A673 (cell line): ENCODE measurements at regions not wholly inside any gene's neighbourhood (a gene's known extent, or its start where the extent isn't known, plus 50 kb on each side); places are given as distances from the start of the nearest gene placed in this dataset.

ENCODE experiments used
- BruUV-seq: library from RNA; stranded (reverse); fragments of 400-500 nt; replicated peaks from 2 replicates; lab custom pipeline; 2021; lab: Mats Ljungman, UMichigan
- CTCF ChIA-PET: fragments of 300-600 bp; sonication (Branson Sonifier 250); formaldehyde crosslinking; loops from one replicate; lab custom pipeline; 2022; ENCODE audit warnings: antibody characterized with exemption; lab: Charles Lee
- POLR2A ChIA-PET: fragments of 300-600 bp; sonication (Branson Sonifier 250); formaldehyde crosslinking; loops from one replicate; lab custom pipeline; 2022; ENCODE audit warnings: antibody characterized with exemption; ENCODE audit not compliant: low non-redundant PET; lab: Charles Lee
- DNase-seq: peaks from one replicate; pipeline ENCODE4 v3.0.0-alpha.2; 2015; ENCODE audit warnings: low spot score
- H3K27ac ChIP-seq: fragments of 200-600 bp; sonication (generic); 2 replicates; pipeline ENCODE4 v1.5.1; 2016; ENCODE audit warnings: mixed run types, low read depth, mild to moderate bottlenecking, mixed read lengths, antibody characterized with exemption, low read length; ENCODE audit not compliant: poor library complexity, severe bottlenecking
- H3K27me3 ChIP-seq: fragments of 200-600 bp; sonication (generic); replicated peaks from 2 replicates; pipeline ENCODE4 v1.6.1; 2017; ENCODE audit warnings: mixed run types, low read depth, mild to moderate bottlenecking, mixed read lengths, antibody characterized with exemption, low read length; ENCODE audit not compliant: insufficient read depth, poor library complexity
- H3K36me3 ChIP-seq: fragments of 200-600 bp; sonication (generic); 2 replicates; pipeline ENCODE4 v1.6.1; 2016; ENCODE audit warnings: mixed run types, mild to moderate bottlenecking, mixed read lengths, antibody characterized with exemption, low read length; ENCODE audit not compliant: insufficient read depth, poor library complexity, severe bottlenecking
- H3K4me1 ChIP-seq: fragments of 200-600 bp; sonication (generic); 2 replicates; pipeline ENCODE4 v1.6.1; 2017; ENCODE audit warnings: mixed run types, mild to moderate bottlenecking, mixed read lengths, antibody characterized with exemption, low read length; ENCODE audit not compliant: insufficient read depth, poor library complexity, severe bottlenecking
- H3K4me3 ChIP-seq: fragments of 200-600 bp; sonication (generic); 2 replicates; pipeline ENCODE4 v1.5.1; 2016; ENCODE audit warnings: low read depth, mixed run types, mild to moderate bottlenecking, mixed read lengths, low read length; ENCODE audit not compliant: poor library complexity, severe bottlenecking
- H3K9me3 ChIP-seq: fragments of 200-600 bp; sonication (generic); 2 replicates; pipeline ENCODE4 v1.6.1; 2016; ENCODE audit warnings: mixed run types, low read depth, mild to moderate bottlenecking, mixed read lengths, antibody characterized with exemption, low read length; ENCODE audit not compliant: poor library complexity, severe bottlenecking
- EZH2 ChIP-seq: fragments of 200-600 bp; sonication (generic); IDR thresholded peaks from 2 replicates; pipeline ENCODE4 v1.6.1; 2017; ENCODE audit warnings: borderline replicate concordance, low read depth, mild to moderate bottlenecking, mixed read lengths, antibody characterized with exemption, low read length; ENCODE audit not compliant: poor library complexity, severe bottlenecking
- intact Hi-C: fragments of 100-400 bp; cut with micrococcal nuclease; formaldehyde crosslinking; loops from one replicate; pipeline ENCODE4 v1.10.0; 2022; ENCODE audit not compliant: unreplicated experiment
- TF ChIP-seq, protein P1 (sequence below): fragments of 300-800, 200-600 bp; sonication (generic); conservative IDR thresholded peaks from 2 replicates; pipeline ENCODE4 v1.5.1; 2017; ENCODE audit warnings: low read depth, mild to moderate bottlenecking, antibody characterized with exemption, low read length, moderate library complexity, mixed read lengths

DNA sequence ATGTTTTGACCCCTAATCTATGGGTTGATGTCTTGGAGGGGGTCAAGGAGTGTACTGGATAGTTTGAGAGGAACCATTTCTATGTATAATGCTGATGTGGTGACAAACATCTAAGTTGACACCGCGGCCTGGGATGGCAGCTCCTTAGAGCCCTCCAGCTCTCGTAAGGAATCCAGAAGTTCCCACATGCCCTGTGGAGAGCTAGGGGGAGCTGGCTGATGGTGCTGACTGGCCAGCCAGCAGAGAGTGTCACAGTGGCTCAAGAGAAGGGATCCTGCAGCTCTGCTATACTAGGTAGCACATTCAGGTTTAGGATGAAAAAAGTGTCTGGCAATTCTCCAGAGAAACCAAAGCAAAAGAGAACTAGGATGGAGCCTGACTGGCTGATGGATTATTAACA, 842.2 kb upstream of the VRK2 start:
- Histone ChIP-seq H3K9me3 (no peaks in the 10 kb centered on the region), H3K4me3 (no peak overlapping the region), H3K36me3 (no peaks in the 10 kb centered on the region), H3K4me1 (no peaks in the 10 kb centered on the region), H3K27ac (no peak overlapping the region), H3K27me3 (no peaks in the 10 kb centered on the region)
- POLR2A ChIA-PET: no interaction called here
- BruUV-seq: no TSS peak
- intact Hi-C loops: no loop called here
- CTCF ChIA-PET: no interaction called here
- TF ChIP-seq EZH2: no peak
- TF ChIP-seq, protein P1, sequence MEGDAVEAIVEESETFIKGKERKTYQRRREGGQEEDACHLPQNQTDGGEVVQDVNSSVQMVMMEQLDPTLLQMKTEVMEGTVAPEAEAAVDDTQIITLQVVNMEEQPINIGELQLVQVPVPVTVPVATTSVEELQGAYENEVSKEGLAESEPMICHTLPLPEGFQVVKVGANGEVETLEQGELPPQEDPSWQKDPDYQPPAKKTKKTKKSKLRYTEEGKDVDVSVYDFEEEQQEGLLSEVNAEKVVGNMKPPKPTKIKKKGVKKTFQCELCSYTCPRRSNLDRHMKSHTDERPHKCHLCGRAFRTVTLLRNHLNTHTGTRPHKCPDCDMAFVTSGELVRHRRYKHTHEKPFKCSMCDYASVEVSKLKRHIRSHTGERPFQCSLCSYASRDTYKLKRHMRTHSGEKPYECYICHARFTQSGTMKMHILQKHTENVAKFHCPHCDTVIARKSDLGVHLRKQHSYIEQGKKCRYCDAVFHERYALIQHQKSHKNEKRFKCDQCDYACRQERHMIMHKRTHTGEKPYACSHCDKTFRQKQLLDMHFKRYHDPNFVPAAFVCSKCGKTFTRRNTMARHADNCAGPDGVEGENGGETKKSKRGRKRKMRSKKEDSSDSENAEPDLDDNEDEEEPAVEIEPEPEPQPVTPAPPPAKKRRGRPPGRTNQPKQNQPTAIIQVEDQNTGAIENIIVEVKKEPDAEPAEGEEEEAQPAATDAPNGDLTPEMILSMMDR: no peak
- no peak for DNase-seq

DNA sequence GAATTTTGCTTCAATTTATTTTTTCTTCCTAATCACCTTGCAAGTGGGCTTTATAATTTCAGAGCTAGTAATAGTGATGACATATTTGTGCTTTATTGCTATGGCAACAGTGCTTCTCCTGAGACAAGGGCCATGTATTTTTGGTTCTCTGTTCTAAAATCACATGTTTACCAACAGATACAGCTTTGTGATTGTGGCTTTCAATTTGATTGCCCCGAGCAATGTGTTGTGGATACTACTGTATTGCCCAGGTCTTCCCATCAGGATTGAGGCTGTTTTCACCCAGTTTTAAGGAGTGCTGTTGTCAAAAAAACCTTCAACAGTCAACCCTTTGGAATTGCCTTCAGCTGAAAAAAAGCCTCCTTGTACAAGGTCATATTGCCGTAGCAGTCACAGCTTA, 841.4 kb upstream of the VRK2 start:
- DNase-seq: no peak
- Histone ChIP-seq H3K36me3 (no peaks in the 10 kb centered on the region), H3K9me3 (no peaks in the 10 kb centered on the region), H3K27me3 (no peaks in the 10 kb centered on the region), H3K4me3 (no peak overlapping the region), H3K27ac (no peak overlapping the region), H3K4me1 (no peaks in the 10 kb centered on the region)
- intact Hi-C loops: no loop called here
- TF ChIP-seq, protein P1: no peak
- TF ChIP-seq EZH2: no peak
- no TSS peak for BruUV-seq
- ChIA-PET POLR2A (no interaction called here), CTCF (no interaction called here)

DNA sequence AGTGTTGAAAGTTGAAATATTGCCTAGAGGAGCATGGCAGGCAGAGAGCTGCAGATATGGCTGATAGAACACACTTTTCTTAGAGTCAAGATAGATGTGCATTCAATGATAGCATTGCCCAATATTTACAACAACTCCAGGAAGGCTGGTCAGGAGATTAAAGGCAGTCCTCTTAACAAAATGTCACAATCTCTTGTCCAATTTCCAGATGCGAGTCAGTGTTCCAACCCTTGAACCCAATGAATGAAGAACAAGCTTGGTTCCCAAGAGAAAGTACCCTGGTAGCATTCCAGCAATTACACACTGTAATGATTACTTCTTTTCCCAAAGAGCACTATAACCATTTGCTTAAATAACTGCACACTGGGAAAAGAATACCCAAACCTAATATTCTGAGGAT, 839.4 kb upstream of the VRK2 start:
- BruUV-seq: no TSS peak
- DNase-seq: no peak
- Histone ChIP-seq H3K27ac (no peak overlapping the region), H3K27me3 (no peaks in the 10 kb centered on the region), H3K9me3 (no peaks in the 10 kb centered on the region), H3K4me3 (no peak overlapping the region), H3K36me3 (no peaks in the 10 kb centered on the region), H3K4me1 (no peaks in the 10 kb centered on the region)
- CTCF ChIA-PET: no interaction called here
- TF ChIP-seq EZH2: no peak
- TF ChIP-seq, protein P1: no peak
- POLR2A ChIA-PET: no interaction called here
- intact Hi-C loops: no loop called here
